GM19238 (cell line): ENCODE measurements at regions not wholly inside any gene's neighbourhood (a gene's known extent, or its start where the extent isn't known, plus 50 kb on each side); places are given as distances from the start of the nearest gene placed in this dataset.

Experiments used
- DNase-seq: peaks from one replicate; pipeline ENCODE4 v3.0.0; 2011; ENCODE audit warnings: low spot score; ENCODE audit not compliant: insufficient read length

- DNase-seq = no peak
Observed at GRCh38 chr3:102106416-102107097, 257.2 kb downstream of the NFKBIZ start.

GRCh38 chr3:102112704-102113230, 263.5 kb downstream of the NFKBIZ start:
- DNase-seq = no peak

- no peak for DNase-seq
Observed at GRCh38 chr3:102113421-102114041, 264.2 kb downstream of the NFKBIZ start.

GRCh38 chr3:102114264-102114979, 265.1 kb downstream of the NFKBIZ start:
- no peak for DNase-seq

- no peak for DNase-seq
Observed at GRCh38 chr3:102122527-102122926, 273.2 kb downstream of the NFKBIZ start.

GRCh38 chr3:102123590-102124190, 274.4 kb downstream of the NFKBIZ start:
- no peak for DNase-seq

GRCh38 chr3:102124282-102124681, 275.0 kb downstream of the NFKBIZ start:
- no peak for DNase-seq

- DNase-seq = no peak
Observed at GRCh38 chr3:102124704-102125103, 275.4 kb downstream of the NFKBIZ start.

- no peak for DNase-seq
Observed at GRCh38 chr3:102125197-102125993, 276.1 kb downstream of the NFKBIZ start.

GRCh38 chr3:102125994-102126368, 276.7 kb downstream of the NFKBIZ start:
- DNase-seq = no peak

- DNase-seq = no peak
Observed at GRCh38 chr3:102129760-102130608, 280.7 kb downstream of the NFKBIZ start.

- DNase-seq = no peak
Observed at GRCh38 chr3:102132370-102132769, 283.1 kb downstream of the NFKBIZ start.

GRCh38 chr3:102133376-102133775, 284.1 kb downstream of the NFKBIZ start:
- DNase-seq = no peak

GRCh38 chr3:102135316-102135715, 286.0 kb downstream of the NFKBIZ start:
- no peak for DNase-seq

- DNase-seq = no peak
Observed at GRCh38 chr3:102136183-102136582, 286.9 kb downstream of the NFKBIZ start.

GRCh38 chr3:102140116-102140515, 290.8 kb downstream of the NFKBIZ start:
- no peak for DNase-seq

- no peak for DNase-seq
Observed at GRCh38 chr3:102141096-102141927, 292.0 kb downstream of the NFKBIZ start.

GRCh38 chr3:102141928-102142239, 292.6 kb downstream of the NFKBIZ start:
- no peak for DNase-seq

- no peak for DNase-seq
Observed at GRCh38 chr3:102142379-102143060, 292.3 kb upstream of the ZPLD1 start.
